HG03432 (cell line): ENCODE measurements at regions not wholly inside any gene's neighbourhood (a gene's known extent, or its start where the extent isn't known, plus 50 kb on each side); places are given as distances from the start of the nearest gene placed in this dataset.

Experiments
- ATAC-seq: cut with Tn5 transposase; IDR thresholded peaks from one replicate; pipeline ENCODE4 v1.9.1; 2021; ENCODE audit warnings: mild to moderate bottlenecking, moderate library complexity; ENCODE audit not compliant: unreplicated experiment

- ATAC-seq = no peak
Observed at GRCh38 chr5:2575871-2576270, 175.6 kb downstream of the IRX2 start.

DNA sequence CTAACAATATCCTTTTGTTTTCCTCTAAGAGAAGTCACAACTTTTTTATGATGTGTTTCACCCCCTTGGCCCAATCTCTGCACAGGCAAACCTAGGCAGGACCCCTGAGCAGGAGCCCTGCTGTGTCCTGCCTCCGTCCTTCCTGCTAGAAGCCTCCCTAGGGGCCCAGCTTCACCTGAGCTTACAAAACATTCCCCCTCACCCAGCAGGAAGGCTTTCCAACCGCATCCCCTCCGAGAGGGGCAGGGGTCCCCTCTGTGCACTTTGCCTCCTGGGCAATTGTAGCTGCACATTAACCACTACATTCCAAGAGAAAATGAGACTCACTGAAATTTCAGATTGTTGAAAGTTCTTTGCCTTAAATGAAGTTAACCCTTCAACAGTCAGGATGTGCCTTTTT, 176.2 kb downstream of the IRX2 start:
- ATAC-seq = no peak

GRCh38 chr5:2574155-2574554, 177.3 kb downstream of the IRX2 start:
- ATAC-seq = no peak

DNA sequence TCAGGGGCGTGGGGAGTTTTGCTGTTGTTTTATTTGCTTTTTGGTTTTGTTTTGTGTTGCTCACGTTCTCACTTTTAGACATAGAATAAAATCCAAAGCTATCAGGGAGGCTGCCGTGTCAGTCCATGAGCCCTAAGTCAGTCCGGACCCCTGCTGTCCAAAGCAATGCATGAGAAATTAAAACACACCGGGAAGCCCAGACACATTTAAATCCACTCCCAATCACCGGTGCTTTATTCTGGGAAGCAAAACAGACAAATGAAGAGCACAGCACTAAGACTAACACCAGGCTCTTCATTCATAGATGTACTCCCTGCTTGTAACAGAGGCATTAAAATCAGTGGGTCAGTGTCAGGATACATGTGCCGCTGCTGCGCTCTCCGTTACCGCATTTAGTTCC, 180.9 kb downstream of the IRX2 start:
- ATAC-seq = no peak

DNA sequence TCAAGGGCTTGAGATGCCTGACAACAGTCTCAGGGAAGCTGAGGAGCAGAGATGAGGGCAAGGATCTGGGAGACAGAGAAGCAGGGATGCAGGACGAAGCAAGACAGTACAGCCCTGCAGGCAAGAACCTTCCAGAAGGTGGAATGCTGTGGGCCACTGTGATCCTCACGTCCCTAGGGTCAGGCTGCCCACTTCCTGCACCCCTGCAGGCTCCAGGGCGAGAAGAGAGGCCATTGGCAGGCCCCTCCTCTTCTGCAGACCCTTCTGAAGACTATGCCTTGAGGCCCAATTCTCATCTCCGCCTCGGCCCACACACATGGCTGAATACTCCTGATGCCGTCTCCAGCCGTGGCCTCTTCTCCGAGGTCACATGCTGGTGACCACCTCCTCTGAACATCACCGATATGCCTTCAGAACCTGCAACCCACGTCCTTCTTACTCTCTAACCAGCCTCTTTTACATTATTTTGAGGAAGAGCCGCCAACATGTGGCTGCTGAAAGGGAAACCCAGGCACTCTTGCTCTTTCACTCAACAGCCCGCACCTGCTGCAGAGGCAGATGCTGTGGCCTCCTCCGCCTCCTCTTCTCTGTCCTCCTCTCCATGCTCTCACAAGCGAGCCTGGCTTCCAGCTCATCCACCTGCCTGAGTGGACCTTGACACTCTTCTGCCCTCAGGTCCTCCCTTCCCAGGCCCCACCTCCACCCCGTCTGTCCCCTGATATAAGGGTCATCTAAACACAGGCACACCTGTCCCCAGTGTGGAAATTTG, 181.5 kb downstream of the IRX2 start:
- ATAC-seq = no peak

GRCh38 chr5:2569176-2569575, 182.3 kb downstream of the IRX2 start:
- no peak for ATAC-seq

DNA sequence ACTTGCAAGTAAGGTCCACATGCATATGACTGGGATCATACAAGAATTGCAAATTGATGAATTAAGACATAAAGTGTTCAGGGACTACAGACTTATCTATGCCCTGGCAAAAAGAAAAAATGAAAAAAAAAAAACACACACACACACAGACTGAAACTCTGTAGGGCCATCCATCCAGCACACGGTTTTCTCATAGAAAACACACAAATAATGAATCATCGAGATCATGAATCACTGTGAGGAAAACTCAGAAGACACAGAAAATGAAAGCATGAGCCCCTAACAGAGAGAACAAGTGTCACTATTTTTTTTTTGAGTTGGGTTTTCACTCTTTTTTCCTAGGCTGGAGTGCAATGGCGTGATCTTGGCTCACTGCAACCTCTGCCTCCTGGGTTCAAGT, 185.2 kb downstream of the IRX2 start:
- ATAC-seq = no peak

DNA sequence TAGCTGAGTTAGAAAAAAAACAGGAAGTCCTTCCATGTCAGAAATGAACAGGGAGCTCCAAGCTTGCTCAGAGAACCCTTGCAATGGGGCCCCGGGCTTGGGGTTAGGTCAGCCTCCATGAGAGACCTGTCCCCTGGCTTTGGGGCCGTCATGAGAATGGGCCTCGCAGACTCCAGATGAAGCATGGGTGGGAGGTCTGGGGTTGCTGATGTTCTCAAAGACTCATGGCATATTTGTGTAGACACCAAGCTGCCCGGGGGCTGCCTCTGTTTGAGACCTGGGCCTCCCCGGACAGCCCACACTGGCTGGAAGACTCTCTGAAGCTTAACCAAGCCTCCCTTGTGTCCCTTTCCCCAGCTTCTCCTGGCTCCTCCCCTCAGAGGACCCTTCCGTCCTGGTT, 186.3 kb downstream of the IRX2 start:
- no peak for ATAC-seq

DNA sequence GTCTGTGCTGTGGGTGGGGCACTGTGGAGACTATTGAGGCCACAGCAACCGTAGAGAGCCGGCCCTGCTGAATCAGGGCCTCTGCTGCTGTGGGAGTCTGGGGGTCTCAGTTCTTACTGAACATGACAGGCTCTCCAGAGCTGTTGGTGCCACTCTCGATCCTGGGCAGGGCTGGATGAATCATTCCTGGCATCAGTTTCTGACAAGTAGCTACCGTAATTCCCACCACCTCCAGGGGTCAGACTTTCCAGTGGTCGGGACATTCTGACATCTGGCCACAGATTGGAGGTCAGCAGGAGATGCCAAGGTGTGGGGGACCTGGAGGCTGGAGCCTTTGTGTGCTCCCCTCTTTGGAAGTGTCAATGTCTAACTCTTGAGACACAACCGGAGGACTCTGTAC, 188.4 kb downstream of the IRX2 start:
- ATAC-seq = no peak

DNA sequence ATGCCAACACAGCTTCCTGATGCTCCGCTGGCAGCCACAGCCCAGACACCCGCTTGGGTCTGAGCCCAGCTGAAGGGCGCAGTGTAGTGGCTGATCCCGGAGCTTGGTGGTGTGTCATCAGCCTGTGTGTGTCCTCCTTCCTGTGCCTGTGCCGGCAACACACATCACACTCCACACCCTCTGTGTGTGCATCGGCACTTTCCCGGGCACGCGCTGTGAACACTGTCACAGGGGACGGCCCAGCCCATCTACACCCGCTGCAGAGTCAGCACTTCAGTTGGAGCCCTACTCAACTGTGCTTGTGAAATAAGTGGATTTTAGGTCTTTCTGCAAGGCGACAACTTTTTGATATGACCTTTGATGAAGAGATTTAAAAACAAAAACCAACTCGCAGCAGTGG, 189.4 kb downstream of the IRX2 start:
- no peak for ATAC-seq

- ATAC-seq = no peak
Observed at GRCh38 chr5:2560435-2560834, 191.0 kb downstream of the IRX2 start.

DNA sequence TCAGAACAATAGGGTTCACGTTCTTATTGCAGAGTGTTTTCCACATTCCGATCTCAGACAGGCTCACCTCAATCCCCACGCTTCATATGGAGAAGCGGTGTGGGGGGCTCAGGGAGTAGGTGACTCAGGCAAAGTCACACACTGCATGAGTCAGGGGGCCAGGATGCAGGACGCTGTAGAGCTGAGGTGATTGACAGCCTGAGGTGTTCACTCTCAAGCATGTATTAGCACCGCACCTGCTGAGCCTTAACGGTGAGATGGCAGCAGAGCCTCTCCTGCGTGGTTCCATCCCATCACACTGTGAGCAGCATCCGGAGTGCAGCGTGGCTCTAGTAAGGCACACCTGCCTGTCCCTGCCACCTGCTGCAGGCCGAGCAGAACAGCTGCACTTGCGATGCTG, 194.0 kb downstream of the IRX2 start:
- no peak for ATAC-seq

DNA sequence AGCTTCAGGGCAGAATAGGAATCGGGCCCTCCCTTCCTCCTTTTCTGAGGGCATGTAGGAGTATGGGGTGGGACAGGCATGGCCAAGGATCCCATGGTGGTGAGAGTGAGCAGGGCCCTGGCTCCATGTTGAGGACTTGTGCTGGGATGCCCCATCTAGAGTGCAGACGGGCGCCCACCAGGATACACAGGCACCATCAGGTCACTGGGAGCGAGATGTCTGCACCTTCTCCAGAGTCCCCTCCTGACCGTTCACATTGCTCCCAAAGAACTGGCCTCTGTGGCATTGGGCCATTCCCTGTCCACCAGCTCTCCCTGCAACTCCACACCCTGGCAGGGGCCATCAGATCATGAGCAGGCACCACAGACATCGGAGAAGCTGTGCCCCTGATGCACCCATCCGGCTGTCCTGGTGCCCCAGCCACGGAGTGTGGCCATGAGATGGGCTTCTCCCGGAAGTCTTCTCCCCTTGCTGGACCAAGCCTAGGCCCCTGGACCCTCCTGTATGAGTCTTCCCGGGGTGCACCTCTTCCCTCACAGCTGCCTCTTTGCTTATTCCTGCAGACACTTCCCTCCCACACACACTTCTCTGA, 195.0 kb downstream of the IRX2 start:
- no peak for ATAC-seq

GRCh38 chr5:2553611-2554010, 197.9 kb downstream of the IRX2 start:
- no peak for ATAC-seq

DNA sequence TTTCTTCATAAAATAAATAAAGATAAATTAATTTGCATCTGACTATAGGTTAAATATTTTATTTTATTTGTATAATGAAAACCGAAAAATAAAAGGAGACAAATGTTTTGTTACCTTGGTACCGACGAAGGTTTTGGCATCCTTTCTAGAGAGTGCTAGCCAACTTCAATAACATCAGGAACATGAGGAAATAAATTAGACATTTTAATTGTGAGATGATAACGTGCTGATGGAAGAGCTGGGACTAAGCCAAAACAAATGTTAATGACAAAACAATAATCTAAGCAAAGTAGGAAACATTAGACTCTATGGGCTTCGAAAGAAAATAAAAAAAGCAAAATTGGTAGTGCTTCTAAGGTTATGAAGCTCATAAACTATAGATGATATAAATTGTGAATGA, 201.0 kb downstream of the IRX2 start:
- ATAC-seq = no peak

DNA sequence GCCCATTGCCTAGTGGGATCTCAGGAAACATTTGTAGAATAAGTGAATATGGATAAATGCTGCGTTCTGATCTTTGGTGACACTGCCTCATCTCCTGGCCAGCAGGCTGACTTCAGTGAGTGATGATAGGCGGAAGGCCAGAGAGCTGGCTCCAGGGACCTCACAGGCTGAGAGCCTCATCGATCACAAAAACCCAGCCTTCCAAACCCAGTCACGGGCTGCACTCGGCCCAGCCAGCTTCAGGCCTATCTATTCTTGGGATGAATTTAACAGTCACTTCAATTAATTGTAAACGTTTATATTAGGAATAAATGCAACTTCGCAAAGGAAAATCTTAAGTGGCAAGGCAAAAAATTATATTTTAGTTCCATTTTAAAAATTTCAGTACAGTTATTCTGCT, 201.6 kb downstream of the IRX2 start:
- ATAC-seq = no peak

- no peak for ATAC-seq
Observed at GRCh38 chr5:2549354-2549753, 202.1 kb downstream of the IRX2 start.

DNA sequence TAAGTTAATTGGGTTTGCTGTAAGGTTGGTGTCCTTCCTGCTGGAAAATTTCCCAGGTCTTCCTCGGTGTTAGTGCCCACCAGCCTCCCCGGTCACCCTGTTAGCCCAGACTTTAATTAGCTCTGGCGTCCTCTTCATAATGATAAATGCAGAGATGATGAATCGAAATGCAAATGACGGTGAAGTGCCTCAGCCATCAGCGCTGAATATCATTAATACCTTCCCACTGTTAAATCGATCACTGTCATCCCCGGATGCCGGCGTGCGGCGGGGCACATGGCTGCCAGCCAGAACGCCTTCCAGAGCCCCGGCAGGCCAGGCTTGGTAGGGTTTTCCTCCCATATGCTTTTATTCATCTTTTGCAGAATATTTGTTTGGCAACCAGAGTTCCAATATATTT, 204.5 kb downstream of the IRX2 start:
- ATAC-seq = no peak

- ATAC-seq = no peak
Observed at GRCh38 chr5:2544003-2544402, 207.5 kb downstream of the IRX2 start.

DNA sequence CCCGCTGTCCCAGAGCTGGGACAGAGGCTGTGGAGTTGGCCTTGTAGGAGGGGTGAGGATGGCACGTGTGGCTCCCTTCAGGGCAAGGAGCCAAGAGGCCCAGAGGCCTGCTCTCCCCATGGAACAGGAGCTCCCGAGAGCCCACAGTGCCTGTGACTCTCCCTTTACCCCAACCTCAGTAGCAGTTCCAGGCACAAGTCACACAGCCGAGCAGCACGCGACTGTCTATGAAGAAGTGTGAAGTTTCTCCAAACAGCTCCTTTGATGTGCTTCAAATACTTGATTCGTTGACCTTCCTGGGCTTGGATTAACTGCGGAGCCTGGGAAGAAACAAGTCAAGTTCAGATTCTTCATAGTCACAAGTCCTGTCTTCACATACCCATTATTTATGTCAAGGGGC, 208.7 kb downstream of the IRX2 start:
- no peak for ATAC-seq

GRCh38 chr5:2542026-2542425, 209.5 kb downstream of the IRX2 start:
- no peak for ATAC-seq

GRCh38 chr5:2538169-2538568, 213.3 kb downstream of the IRX2 start:
- ATAC-seq = no peak
